ENCODE measurements at regions not wholly inside any gene's neighbourhood (a gene's known extent, or its start where the extent isn't known, plus 50 kb on each side); places are given as distances from the start of the nearest gene placed in this dataset.

DNA sequence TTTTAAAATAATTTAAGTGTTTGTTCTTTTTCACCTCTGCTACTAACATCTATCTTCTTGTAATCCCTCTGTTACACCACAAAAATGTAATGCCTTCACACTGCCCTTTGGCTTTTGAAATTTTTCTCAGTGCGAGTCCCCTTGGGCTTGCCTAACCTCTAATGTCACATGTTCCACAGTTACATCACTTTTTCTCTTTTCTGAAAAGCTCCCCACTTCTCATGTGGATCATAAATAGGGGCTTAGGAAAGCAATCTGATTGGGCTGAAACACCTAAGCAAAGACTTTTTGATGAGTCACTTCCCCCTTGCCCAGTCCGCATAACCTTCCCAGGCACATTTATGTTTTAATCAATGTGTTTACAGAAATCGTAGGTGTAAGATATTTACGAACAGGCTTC is 288.2 kb downstream of the IPMK start:
- DNase-seq (ENCODE audit: low spot score) = peak; percentile 16
- Histone ChIP-seq H3K4me3 (no peak overlapping the region), H4K20me1 (ENCODE audit: insufficient read depth, poor library complexity, severe bottlenecking) (no peaks in the 10 kb centered on the region), H3K9me3 (ENCODE audit: low read depth) (no peaks in the 10 kb centered on the region), H3K4me1 (ENCODE audit: insufficient read depth) (no peaks in the 10 kb centered on the region), H3K36me3 (replicated peaks; ENCODE audit: insufficient read depth, low read depth) (no peaks in the 10 kb centered on the region), H2AFZ (no peak overlapping the region), H3K27me3 (no peaks in the 10 kb centered on the region), H3K27ac (no peak overlapping the region), H3K9me2 (replicated peaks; ENCODE audit: insufficient read depth) (no peaks in the 10 kb centered on the region), H3K79me2 (no peaks in the 10 kb centered on the region), H3K4me2 (no peak overlapping the region)
- no peak for TF ChIP-seq EZH2phosphoT487 (IDR thresholded peaks at IDR 0.05; ENCODE audit: low read depth, severe bottlenecking, unreplicated experiment)
- TF ChIP-seq EZH2 (IDR thresholded peaks at IDR 0.05; ENCODE audit: borderline replicate concordance) = no peak
- no peak for TF ChIP-seq CTCF (IDR thresholded peaks at IDR 0.05; ENCODE audit: poor library complexity)
- WGBS (ENCODE audit: low lambda C conversion rate, missing lambda C conversion rate) = 74% methylated on average over 4 of the region's 4 CpGs

DNA sequence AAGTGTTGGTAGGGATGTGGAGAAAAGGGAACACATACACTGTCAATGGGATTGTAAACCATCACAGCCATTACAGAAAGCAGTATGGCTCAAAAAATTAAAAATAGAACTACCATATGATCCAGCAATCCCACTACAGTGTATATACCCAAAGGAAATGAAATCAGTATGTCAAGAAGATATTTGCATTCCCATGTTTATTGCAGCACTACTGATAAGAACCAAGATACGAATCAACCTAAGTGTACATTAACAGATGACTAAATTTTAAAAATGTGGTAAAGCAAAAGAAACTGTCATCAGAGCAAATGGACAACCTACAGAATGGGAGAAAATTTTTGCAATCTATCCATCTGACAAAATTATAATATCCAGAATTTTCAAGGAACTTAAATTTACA is 290.4 kb downstream of the IPMK start:
- TF ChIP-seq EZH2 (IDR thresholded peaks at IDR 0.05; ENCODE audit: borderline replicate concordance) = no peak
- no peak for TF ChIP-seq EZH2phosphoT487 (IDR thresholded peaks at IDR 0.05; ENCODE audit: low read depth, severe bottlenecking, unreplicated experiment)
- TF ChIP-seq CTCF (IDR thresholded peaks at IDR 0.05; ENCODE audit: poor library complexity) = no peak
- no peak for DNase-seq (ENCODE audit: low spot score)
- Histone ChIP-seq H3K36me3 (replicated peaks; ENCODE audit: insufficient read depth, low read depth) (no peaks in the 10 kb centered on the region), H4K20me1 (ENCODE audit: insufficient read depth, poor library complexity, severe bottlenecking) (no peaks in the 10 kb centered on the region), H3K9me3 (ENCODE audit: low read depth) (no peaks in the 10 kb centered on the region), H3K4me1 (ENCODE audit: insufficient read depth) (no peaks in the 10 kb centered on the region), H3K9me2 (replicated peaks; ENCODE audit: insufficient read depth) (no peaks in the 10 kb centered on the region), H3K4me2 (no peak overlapping the region), H3K27me3 (no peaks in the 10 kb centered on the region), H3K4me3 (no peak overlapping the region), H2AFZ (no peak overlapping the region), H3K27ac (no peak overlapping the region), H3K79me2 (no peaks in the 10 kb centered on the region)
- WGBS (ENCODE audit: low lambda C conversion rate, missing lambda C conversion rate) = 65% methylated on average over 1 of the region's 1 CpG

DNA sequence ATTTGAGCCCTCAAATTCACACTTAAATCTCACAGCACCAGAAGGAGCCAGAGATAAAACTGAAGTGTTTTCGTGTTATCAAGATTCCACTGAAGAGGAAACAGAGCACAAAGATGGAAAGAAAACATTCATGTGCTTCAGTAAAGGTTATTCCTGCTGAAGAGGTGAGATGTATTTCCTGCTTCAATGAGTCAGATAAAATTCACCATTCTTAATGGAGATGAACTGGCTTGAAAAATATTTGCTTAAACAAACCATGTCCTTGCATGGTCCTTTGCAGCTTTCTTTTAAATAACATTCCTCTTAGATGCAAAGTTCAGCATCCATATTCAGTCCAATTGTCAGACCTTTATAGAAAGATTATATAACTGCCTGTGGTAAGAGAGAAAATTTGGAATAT is 294.2 kb downstream of the IPMK start:
- Histone ChIP-seq H3K4me2 (no peak overlapping the region), H3K36me3 (replicated peaks; ENCODE audit: insufficient read depth, low read depth) (no peaks in the 10 kb centered on the region), H3K9me2 (replicated peaks; ENCODE audit: insufficient read depth) (no peaks in the 10 kb centered on the region), H4K20me1 (ENCODE audit: insufficient read depth, poor library complexity, severe bottlenecking) (no peaks in the 10 kb centered on the region), H3K27me3 (no peaks in the 10 kb centered on the region), H3K79me2 (no peaks in the 10 kb centered on the region), H3K4me3 (no peak overlapping the region), H3K4me1 (ENCODE audit: insufficient read depth) (no peaks in the 10 kb centered on the region), H3K9me3 (ENCODE audit: low read depth) (no peaks in the 10 kb centered on the region), H3K27ac (no peak overlapping the region), H2AFZ (no peak overlapping the region)
- WGBS (ENCODE audit: low lambda C conversion rate, missing lambda C conversion rate) = 54% methylated on average over 1 of the region's 1 CpG
- no peak for DNase-seq (ENCODE audit: low spot score)
- TF ChIP-seq EZH2phosphoT487 (IDR thresholded peaks at IDR 0.05; ENCODE audit: low read depth, severe bottlenecking, unreplicated experiment) (no peak), EZH2 (IDR thresholded peaks at IDR 0.05; ENCODE audit: borderline replicate concordance) (no peak), CTCF (IDR thresholded peaks at IDR 0.05; ENCODE audit: poor library complexity) (no peak)

DNA sequence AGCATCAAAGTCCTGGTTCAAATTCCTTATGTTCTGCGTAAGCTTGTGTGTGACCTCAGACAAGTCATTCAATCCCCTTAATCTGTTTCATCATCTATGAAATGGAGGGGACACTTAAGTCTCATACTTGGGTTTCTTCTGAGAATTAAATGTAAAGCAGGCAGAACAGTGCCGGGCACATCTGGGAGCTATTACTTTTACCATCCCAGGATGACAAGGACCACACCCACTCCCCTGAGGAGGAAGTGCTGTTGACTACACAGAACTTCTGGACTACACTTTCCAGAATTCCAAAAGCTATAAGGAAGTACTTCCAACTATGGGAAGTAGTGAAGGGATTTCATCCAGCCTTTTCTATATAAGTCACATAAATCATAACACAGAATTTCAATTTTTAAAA is 294.9 kb downstream of the IPMK start:
- no peaks in the 10 kb centered on the region for H3K4me1 ChIP-seq (ENCODE audit: insufficient read depth)
- H3K4me2 ChIP-seq = no peak overlapping the region
- no peak overlapping the region for H2AFZ ChIP-seq
- H3K4me3 ChIP-seq = no peak overlapping the region
- no peaks in the 10 kb centered on the region for H3K9me2 ChIP-seq (replicated peaks; ENCODE audit: insufficient read depth)
- H3K27me3 ChIP-seq = no peaks in the 10 kb centered on the region
- no peak for TF ChIP-seq EZH2phosphoT487 (IDR thresholded peaks at IDR 0.05; ENCODE audit: low read depth, severe bottlenecking, unreplicated experiment)
- no peak for TF ChIP-seq CTCF (IDR thresholded peaks at IDR 0.05; ENCODE audit: poor library complexity)
- no peak for TF ChIP-seq EZH2 (IDR thresholded peaks at IDR 0.05; ENCODE audit: borderline replicate concordance)
- no peaks in the 10 kb centered on the region for H4K20me1 ChIP-seq (ENCODE audit: insufficient read depth, poor library complexity, severe bottlenecking)
- WGBS (ENCODE audit: low lambda C conversion rate, missing lambda C conversion rate) = 63% methylated on average over 2 of the region's 2 CpGs
- H3K27ac ChIP-seq = no peak overlapping the region
- no peaks in the 10 kb centered on the region for H3K36me3 ChIP-seq (replicated peaks; ENCODE audit: insufficient read depth, low read depth)
- H3K79me2 ChIP-seq = no peaks in the 10 kb centered on the region
- no peak for DNase-seq (ENCODE audit: low spot score)
- H3K9me3 ChIP-seq (ENCODE audit: low read depth) = no peaks in the 10 kb centered on the region

Data from hepatocyte (in vitro differentiated cells).